ENCODE measurements at regions not wholly inside any gene's neighbourhood (a gene's known extent, or its start where the extent isn't known, plus 50 kb on each side); places are given as distances from the start of the nearest gene placed in this dataset.
A peak's percentile ranks its signal among the peaks of the same experiment; 100 is the strongest.

- intact Hi-C loops (cut with DNase I; ENCODE audit: low total_unique reads): no loop called here
- Histone ChIP-seq H3K27ac (no peak overlapping the region), H3K9me3 (no peaks in the 10 kb centered on the region), H3K36me3 (no peaks in the 10 kb centered on the region), H3K4me3 (no peak overlapping the region), H3K27me3 (peaks cover 0 to 4% of the 10 kb centered on the region in 2 donors), H3K4me1 (peaks cover 0 to under 1% (median 0%) of the 10 kb centered on the region in 4 donors)
- peak; percentile 5 to 53 for DNase-seq
- no peak for TF ChIP-seq CTCF (IDR thresholded peaks at IDR 0.05)
Observed at GRCh38 chr9:129276486-129277230, 98.6 kb upstream of the IER5L start.

- Histone ChIP-seq H3K27me3 (peaks cover 0 to 4% of the 10 kb centered on the region in 2 donors), H3K36me3 (no peaks in the 10 kb centered on the region), H3K9me3 (no peaks in the 10 kb centered on the region), H3K4me3 (no peak overlapping the region), H3K27ac (no peak overlapping the region), H3K4me1 (peaks cover 0 to 3% (median 0%) of the 10 kb centered on the region in 4 donors)
- intact Hi-C loops (cut with DNase I; ENCODE audit: low total_unique reads): no loop called here
- DNase-seq: peak; percentile 4 to 38
- TF ChIP-seq CTCF (IDR thresholded peaks at IDR 0.05): no peak
Observed at GRCh38 chr9:129275626-129276247, 97.7 kb upstream of the IER5L start.

GRCh38 chr9:129273941-129274684 is 96.1 kb upstream of the IER5L start:
- H3K27ac ChIP-seq: no peak overlapping the region
- no peaks in the 10 kb centered on the region for H3K9me3 ChIP-seq
- H3K4me1 ChIP-seq: peaks cover 0 to 3% (median 0%) of the 10 kb centered on the region in 4 donors
- intact Hi-C loops (cut with DNase I; ENCODE audit: low total_unique reads): no loop called here
- no peak for TF ChIP-seq CTCF (IDR thresholded peaks at IDR 0.05)
- DNase-seq: peak; percentile 12 to 41
- H3K27me3 ChIP-seq: peaks cover 0 to 4% of the 10 kb centered on the region in 2 donors
- H3K4me3 ChIP-seq: no peak overlapping the region
- H3K36me3 ChIP-seq: no peaks in the 10 kb centered on the region

GRCh38 chr9:129273136-129273895 is 95.3 kb upstream of the IER5L start:
- Histone ChIP-seq H3K4me1 (peaks cover 0 to 3% (median 0%) of the 10 kb centered on the region in 4 donors), H3K27me3 (peaks cover 0 to 4% of the 10 kb centered on the region in 2 donors), H3K4me3 (no peak overlapping the region), H3K9me3 (no peaks in the 10 kb centered on the region), H3K27ac (no peak overlapping the region), H3K36me3 (no peaks in the 10 kb centered on the region)
- intact Hi-C loops (cut with DNase I; ENCODE audit: low total_unique reads): no loop called here
- DNase-seq: peak; percentile 10 to 34
- TF ChIP-seq CTCF (IDR thresholded peaks at IDR 0.05): no peak

- H3K36me3 ChIP-seq: no peaks in the 10 kb centered on the region
- H3K9me3 ChIP-seq: no peaks in the 10 kb centered on the region
- peaks cover 0 to 4% of the 10 kb centered on the region in 2 donors for H3K27me3 ChIP-seq
- peak; percentile 10 to 41 for DNase-seq
- no peak overlapping the region for H3K27ac ChIP-seq
- H3K4me1 ChIP-seq: peaks cover 0 to 3% (median 0%) of the 10 kb centered on the region in 4 donors
- intact Hi-C loops (cut with DNase I; ENCODE audit: low total_unique reads): no loop called here
- H3K4me3 ChIP-seq: no peak overlapping the region
- no peak for TF ChIP-seq CTCF (IDR thresholded peaks at IDR 0.05)
Observed at GRCh38 chr9:129272348-129273025, 94.4 kb upstream of the IER5L start.

Data from tibial artery (tissue), 4 donors.